GM12873 (cell line): ENCODE measurements at regions not wholly inside any gene's neighbourhood (a gene's known extent, or its start where the extent isn't known, plus 50 kb on each side); places are given as distances from the start of the nearest gene placed in this dataset.

Experiments used
- TF ChIP-seq, protein P1 (sequence below): IDR thresholded peaks from 2 replicates; pipeline ENCODE4 v1.5.1; 2012; ENCODE audit warnings: low read depth, mild to moderate bottlenecking, moderate library complexity, low read length, control low read depth; ENCODE audit not compliant: insufficient read depth; ENCODE audit errors: missing control alignments

GRCh38 chrX:93420090-93420489 is 253.3 kb downstream of the NAP1L3 start:
- TF ChIP-seq, protein P1, sequence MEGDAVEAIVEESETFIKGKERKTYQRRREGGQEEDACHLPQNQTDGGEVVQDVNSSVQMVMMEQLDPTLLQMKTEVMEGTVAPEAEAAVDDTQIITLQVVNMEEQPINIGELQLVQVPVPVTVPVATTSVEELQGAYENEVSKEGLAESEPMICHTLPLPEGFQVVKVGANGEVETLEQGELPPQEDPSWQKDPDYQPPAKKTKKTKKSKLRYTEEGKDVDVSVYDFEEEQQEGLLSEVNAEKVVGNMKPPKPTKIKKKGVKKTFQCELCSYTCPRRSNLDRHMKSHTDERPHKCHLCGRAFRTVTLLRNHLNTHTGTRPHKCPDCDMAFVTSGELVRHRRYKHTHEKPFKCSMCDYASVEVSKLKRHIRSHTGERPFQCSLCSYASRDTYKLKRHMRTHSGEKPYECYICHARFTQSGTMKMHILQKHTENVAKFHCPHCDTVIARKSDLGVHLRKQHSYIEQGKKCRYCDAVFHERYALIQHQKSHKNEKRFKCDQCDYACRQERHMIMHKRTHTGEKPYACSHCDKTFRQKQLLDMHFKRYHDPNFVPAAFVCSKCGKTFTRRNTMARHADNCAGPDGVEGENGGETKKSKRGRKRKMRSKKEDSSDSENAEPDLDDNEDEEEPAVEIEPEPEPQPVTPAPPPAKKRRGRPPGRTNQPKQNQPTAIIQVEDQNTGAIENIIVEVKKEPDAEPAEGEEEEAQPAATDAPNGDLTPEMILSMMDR: no peak

DNA sequence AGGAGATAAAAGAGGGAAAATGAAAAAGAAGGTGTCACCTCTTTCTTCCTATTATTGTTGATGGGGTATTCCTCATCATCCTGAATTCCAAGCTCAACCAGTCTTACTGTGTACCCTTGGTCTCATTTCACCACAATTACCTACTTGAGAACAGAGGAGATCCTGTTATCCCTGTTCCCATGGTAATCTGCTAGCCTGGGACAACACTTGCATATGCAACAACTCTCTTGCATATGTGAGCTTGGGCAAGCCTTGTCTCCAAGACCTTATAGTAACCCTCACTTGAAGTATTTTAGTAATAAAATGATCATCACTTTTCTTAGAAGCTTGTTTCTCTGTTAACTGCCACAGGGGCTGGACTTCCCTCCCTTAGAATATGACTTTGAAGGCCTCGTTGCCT is 253.7 kb downstream of the NAP1L3 start:
- TF ChIP-seq, protein P1: no peak

DNA sequence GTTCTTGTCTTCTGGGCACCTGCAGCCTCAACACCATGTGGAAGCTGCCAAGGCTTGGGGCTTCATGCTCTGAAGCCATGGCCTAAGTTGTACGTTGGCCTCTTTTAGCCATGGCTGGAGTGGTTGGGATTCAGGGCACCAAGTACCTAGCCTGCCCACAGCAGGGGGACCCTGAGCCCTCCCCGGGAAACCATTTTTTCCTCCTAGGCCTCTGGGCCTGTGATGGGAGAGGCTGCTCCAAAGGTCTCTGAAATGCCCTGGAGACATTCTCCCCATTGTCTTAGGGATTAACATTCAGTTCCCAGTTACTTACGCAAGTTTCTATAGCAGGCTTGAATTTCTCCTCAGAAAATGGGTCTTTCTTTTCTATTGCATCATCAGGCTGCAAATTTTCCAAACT is 269.3 kb downstream of the NAP1L3 start:
- TF ChIP-seq, protein P1: no peak

DNA sequence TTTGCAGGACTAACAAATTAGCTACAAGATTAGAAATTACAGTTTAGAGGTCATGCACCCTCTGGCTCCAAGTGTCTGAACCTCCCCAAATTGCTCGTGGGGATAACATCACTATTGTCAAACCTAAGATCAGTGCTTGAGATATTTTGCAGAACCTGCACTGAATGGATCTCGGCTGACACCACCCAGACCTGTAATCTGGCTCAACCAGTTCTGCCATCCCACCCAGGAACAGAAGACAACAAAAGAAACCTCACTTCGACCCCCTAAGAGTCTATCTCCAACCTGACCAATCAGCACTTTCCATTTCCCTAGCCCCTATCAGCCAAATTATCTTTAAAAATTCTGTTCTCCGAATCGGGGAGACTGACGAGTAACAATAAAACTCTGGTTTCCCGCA is 318.7 kb downstream of the NAP1L3 start:
- TF ChIP-seq, protein P1: no peak

DNA sequence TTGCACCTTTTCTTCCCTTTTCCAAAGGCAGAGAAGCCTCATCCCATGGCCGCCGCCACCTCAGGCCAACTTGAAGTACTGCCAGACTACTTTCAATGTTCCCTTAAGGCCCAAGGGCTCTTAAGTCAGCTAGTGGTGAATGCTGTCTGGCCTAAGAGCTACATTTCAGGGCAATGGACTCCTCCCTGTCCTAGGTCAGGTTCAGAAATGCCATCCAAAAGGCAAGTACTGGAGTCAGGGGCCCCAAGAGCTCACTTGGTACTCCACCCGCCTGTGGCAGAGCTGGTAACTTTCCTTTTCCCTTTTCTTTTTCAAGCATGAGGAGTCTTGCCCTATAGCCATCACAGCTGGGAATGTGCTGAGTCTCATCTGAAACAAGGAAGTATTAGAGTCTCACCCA is 327.1 kb downstream of the NAP1L3 start:
- TF ChIP-seq, protein P1: no peak

- TF ChIP-seq, protein P1: no peak
These were observed 341.0 kb downstream of the NAP1L3 start for GRCh38 chrX:93332329-93332728.

- TF ChIP-seq, protein P1: no peak
These were observed 351.3 kb downstream of the NAP1L3 start for GRCh38 chrX:93322110-93322509.
